Liver (tissue), 8 donors: ENCODE measurements at regions not wholly inside any gene's neighbourhood (a gene's known extent, or its start where the extent isn't known, plus 50 kb on each side); places are given as distances from the start of the nearest gene placed in this dataset.

Experiments
- DNase-seq: peaks from one replicate; pipeline ENCODE4 v3.0.0-alpha.2; 2017; ENCODE audit warnings: low spot score
- H3K27ac ChIP-seq, 2 donors: one replicate each; pipeline ENCODE4 v1.7.0; 2013; ENCODE audit warnings: inconsistent platforms in 2 of 2, low read length in 2 of 2, control low read depth in 1 of 2, low read depth in 1 of 2, mild to moderate bottlenecking in 1 of 2
- H3K27me3 ChIP-seq, 4 donors: one replicate each; pipeline versions ENCODE4 v1.6.1 to v1.7.0; 2013; ENCODE audit warnings: low read length in 3 of 4, inconsistent platforms in 1 of 4, mild to moderate bottlenecking in 1 of 4, moderate library complexity in 1 of 4; ENCODE audit not compliant: control insufficient read depth in 4 of 4, insufficient read depth in 4 of 4
- H3K36me3 ChIP-seq, 4 donors: one replicate each; pipeline versions ENCODE4 v1.6.1 to v1.7.0; 2013; ENCODE audit warnings: low read length in 3 of 4, mild to moderate bottlenecking in 3 of 4, low read depth in 1 of 4, moderate library complexity in 1 of 4; ENCODE audit not compliant: control insufficient read depth in 4 of 4, insufficient read depth in 3 of 4
- H3K4me1 ChIP-seq, 4 donors: one replicate each; pipeline versions ENCODE4 v1.6.1 to v1.7.0; 2013; ENCODE audit warnings: low read length in 3 of 4, mild to moderate bottlenecking in 3 of 4, moderate library complexity in 1 of 4; ENCODE audit not compliant: control insufficient read depth in 4 of 4, insufficient read depth in 4 of 4
- H3K4me3 ChIP-seq, 3 donors: one replicate each; pipeline versions ENCODE4 v1.6.1 to v1.7.0; 2013; ENCODE audit warnings: low read length in 3 of 3, control low read depth in 1 of 3, low read depth in 1 of 3, mild to moderate bottlenecking in 1 of 3
- H3K9ac ChIP-seq, 2 donors: one replicate each; pipeline ENCODE4 v1.7.0; 2013; ENCODE audit warnings: low read length in 2 of 2, mild to moderate bottlenecking in 2 of 2, moderate library complexity in 2 of 2, control low read depth in 1 of 2, low read depth in 1 of 2
- H3K9me3 ChIP-seq, 4 donors: one replicate each; pipeline versions ENCODE4 v1.6.1 to v1.7.0; 2013; ENCODE audit warnings: low read length in 3 of 4; ENCODE audit not compliant: control insufficient read depth in 4 of 4
- FOXA1 ChIP-seq: IDR thresholded peaks from 2 replicates; pipeline ENCODE4 v1.6.1; 2016; ENCODE audit warnings: antibody characterized with exemption
- FOXA2 ChIP-seq: IDR thresholded peaks from 2 replicates; pipeline ENCODE4 v1.6.1; 2016; ENCODE audit warnings: antibody characterized with exemption
- GABPA ChIP-seq, 2 donors: IDR thresholded peaks in 1 of 2; conservative IDR thresholded peaks in 1 of 2; 2 replicates each; pipeline ENCODE4 v1.6.1; 2016; ENCODE audit warnings: antibody characterized with exemption in 2 of 2, mild to moderate bottlenecking in 1 of 2, moderate library complexity in 1 of 2
- HNF4A ChIP-seq, 2 donors: conservative IDR thresholded peaks; 2 replicates each; pipeline ENCODE4 v1.6.1; 2016; ENCODE audit warnings: antibody characterized with exemption in 2 of 2, mild to moderate bottlenecking in 2 of 2
- JUND ChIP-seq, 2 donors: IDR thresholded peaks; 2 replicates each; pipeline ENCODE4 v1.6.1; 2016; ENCODE audit warnings: antibody characterized with exemption in 2 of 2
- NR2F2 ChIP-seq: IDR thresholded peaks from 2 replicates; pipeline ENCODE4 v1.6.1; 2016; ENCODE audit warnings: antibody characterized with exemption
- RAD21 ChIP-seq, 2 donors: IDR thresholded peaks; 2 replicates each; pipeline ENCODE4 v1.6.1; 2016; ENCODE audit warnings: antibody characterized with exemption in 2 of 2, mild to moderate bottlenecking in 2 of 2
- RXRA ChIP-seq, 2 donors: IDR thresholded peaks; 2 replicates each; pipeline ENCODE4 v1.6.1; 2017 to 2018; ENCODE audit warnings: antibody characterized with exemption in 2 of 2, mild to moderate bottlenecking in 1 of 2
- SP1 ChIP-seq: IDR thresholded peaks from 2 replicates; pipeline ENCODE4 v1.6.1; 2018; ENCODE audit warnings: antibody characterized with exemption, mild to moderate bottlenecking
- YY1 ChIP-seq: IDR thresholded peaks from 2 replicates; pipeline ENCODE4 v1.6.1; 2016; ENCODE audit warnings: antibody characterized with exemption, mild to moderate bottlenecking
- WGBS: extraction: QIAGEN DNeasy Blood & Tissue Kit; methylation state at CpG from one replicate; pipeline ENCODE4 v1.1.7; 2013; 5-methylcytosine and 5-hydroxymethylcytosine counted together
- TF ChIP-seq, protein P1 (sequence below): IDR thresholded peaks from 2 replicates; pipeline ENCODE4 v1.6.1; 2016; ENCODE audit warnings: antibody characterized with exemption
- TF ChIP-seq, protein P2 (sequence below): IDR thresholded peaks from 2 replicates; pipeline ENCODE4 v1.6.1; 2016; ENCODE audit warnings: antibody characterized with exemption
- TF ChIP-seq, protein P3 (sequence below): fragments of 150-350 bp; IDR thresholded peaks from 2 replicates; pipeline ENCODE4 v1.5.1; 2017; ENCODE audit warnings: improper control_type of control experiment, low read depth, low read length; ENCODE audit not compliant: missing input control
- TF ChIP-seq, protein P4 (sequence below): IDR thresholded peaks from 2 replicates; pipeline ENCODE4 v1.6.1; 2016; ENCODE audit warnings: antibody characterized with exemption, mild to moderate bottlenecking
- donor health status: healthy.
- donor health status: healthy.
- donor health status: healthy.
- donor health status: healthy.
- donor health status: healthy.

DNA sequence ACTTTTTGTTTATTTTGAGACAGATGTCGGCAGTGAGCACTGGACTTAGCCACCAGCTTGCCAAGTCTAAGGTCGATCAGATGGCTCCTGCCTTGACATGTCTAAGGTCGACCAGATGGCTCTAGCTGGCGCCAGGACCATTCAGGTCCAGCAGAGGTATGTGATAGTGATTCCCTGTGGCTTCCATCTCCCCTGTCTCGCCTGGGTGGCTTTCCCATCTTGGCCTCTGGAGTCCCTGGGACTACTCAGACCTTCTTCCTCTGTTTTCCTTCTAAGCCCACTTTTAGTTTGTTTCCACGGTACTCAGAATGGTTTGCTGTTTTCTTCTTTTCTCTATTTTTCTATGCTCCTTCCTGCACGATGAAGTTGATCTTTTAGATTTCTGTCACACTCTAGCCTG lies 1435.7 kb downstream of the UQCRFS1 start:
- H3K36me3 ChIP-seq, result peaks cover 0 to 6% (median 2%) of the 10 kb centered on the region in 4 donors
- no peak for DNase-seq

DNA sequence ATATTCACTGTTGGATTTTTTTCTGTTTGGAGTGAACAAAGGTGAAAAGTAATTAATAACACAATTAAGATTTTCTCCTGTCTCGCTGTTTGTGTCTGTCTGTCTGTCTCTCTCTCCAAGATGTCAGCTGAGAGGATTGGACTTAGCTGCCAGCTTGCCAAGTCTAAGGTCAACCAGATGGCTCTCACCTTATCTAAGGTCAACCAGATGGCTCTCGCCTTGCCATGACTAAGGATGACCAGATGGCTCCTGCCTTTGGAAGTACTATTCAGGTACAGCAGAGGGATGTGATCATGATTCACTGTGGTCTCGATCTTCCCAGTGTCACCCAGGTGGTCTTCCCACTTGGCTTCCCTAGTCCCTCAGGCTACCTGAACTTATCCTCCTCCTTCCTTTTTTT lies 1436.4 kb downstream of the UQCRFS1 start:
- no peak for TF ChIP-seq SP1
- TF ChIP-seq RXRA (IDR thresholded peaks at IDR 0.05), result no peak
- TF ChIP-seq NR2F2, result no peak
- no peak for TF ChIP-seq JUND (IDR thresholded peaks at IDR 0.05)
- TF ChIP-seq, protein P1, sequence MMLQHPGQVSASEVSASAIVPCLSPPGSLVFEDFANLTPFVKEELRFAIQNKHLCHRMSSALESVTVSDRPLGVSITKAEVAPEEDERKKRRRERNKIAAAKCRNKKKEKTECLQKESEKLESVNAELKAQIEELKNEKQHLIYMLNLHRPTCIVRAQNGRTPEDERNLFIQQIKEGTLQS, result no peak
- TF ChIP-seq, protein P2, sequence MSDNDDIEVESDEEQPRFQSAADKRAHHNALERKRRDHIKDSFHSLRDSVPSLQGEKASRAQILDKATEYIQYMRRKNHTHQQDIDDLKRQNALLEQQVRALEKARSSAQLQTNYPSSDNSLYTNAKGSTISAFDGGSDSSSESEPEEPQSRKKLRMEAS, result no peak
- no peak for TF ChIP-seq FOXA2
- TF ChIP-seq RAD21 (IDR thresholded peaks at IDR 0.05), result no peak
- H3K27me3 ChIP-seq, result no peaks in the 10 kb centered on the region
- DNase-seq, result no peak
- H3K9ac ChIP-seq, result no peak overlapping the region
- peaks cover 0 to 6% (median 2%) of the 10 kb centered on the region in 4 donors for H3K36me3 ChIP-seq
- 95% methylated on average over 3 of the region's 3 CpGs for WGBS
- no peak overlapping the region for H3K4me3 ChIP-seq
- peaks cover 0 to 19% (median 8%) of the 10 kb centered on the region in 4 donors for H3K9me3 ChIP-seq
- H3K4me1 ChIP-seq, result no peaks in the 10 kb centered on the region
- no peak overlapping the region for H3K27ac ChIP-seq

More for the DNA sequence above, 1435.7 kb downstream of the UQCRFS1 start:
- no peak overlapping the region for H3K9ac ChIP-seq
- H3K27me3 ChIP-seq, result no peaks in the 10 kb centered on the region
- peaks cover 0 to 17% (median 6%) of the 10 kb centered on the region in 4 donors for H3K9me3 ChIP-seq
- 93% methylated on average over 7 of the region's 7 CpGs for WGBS
- TF ChIP-seq RAD21 (IDR thresholded peaks at IDR 0.05) (no peak), JUND (IDR thresholded peaks at IDR 0.05) (no peak), RXRA (IDR thresholded peaks at IDR 0.05) (no peak), GABPA (IDR thresholded peaks at IDR 0.05 in 1 of 2, conservative IDR thresholded peaks at IDR 0.05 in 1 of 2) (no peak), HNF4A (conservative IDR thresholded peaks at IDR 0.05) (no peak), YY1 (no peak)
- TF ChIP-seq, protein P3, sequence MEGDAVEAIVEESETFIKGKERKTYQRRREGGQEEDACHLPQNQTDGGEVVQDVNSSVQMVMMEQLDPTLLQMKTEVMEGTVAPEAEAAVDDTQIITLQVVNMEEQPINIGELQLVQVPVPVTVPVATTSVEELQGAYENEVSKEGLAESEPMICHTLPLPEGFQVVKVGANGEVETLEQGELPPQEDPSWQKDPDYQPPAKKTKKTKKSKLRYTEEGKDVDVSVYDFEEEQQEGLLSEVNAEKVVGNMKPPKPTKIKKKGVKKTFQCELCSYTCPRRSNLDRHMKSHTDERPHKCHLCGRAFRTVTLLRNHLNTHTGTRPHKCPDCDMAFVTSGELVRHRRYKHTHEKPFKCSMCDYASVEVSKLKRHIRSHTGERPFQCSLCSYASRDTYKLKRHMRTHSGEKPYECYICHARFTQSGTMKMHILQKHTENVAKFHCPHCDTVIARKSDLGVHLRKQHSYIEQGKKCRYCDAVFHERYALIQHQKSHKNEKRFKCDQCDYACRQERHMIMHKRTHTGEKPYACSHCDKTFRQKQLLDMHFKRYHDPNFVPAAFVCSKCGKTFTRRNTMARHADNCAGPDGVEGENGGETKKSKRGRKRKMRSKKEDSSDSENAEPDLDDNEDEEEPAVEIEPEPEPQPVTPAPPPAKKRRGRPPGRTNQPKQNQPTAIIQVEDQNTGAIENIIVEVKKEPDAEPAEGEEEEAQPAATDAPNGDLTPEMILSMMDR, result no peak
- H3K4me3 ChIP-seq, result no peak overlapping the region
- H3K27ac ChIP-seq, result no peak overlapping the region
- no peaks in the 10 kb centered on the region for H3K4me1 ChIP-seq

DNA sequence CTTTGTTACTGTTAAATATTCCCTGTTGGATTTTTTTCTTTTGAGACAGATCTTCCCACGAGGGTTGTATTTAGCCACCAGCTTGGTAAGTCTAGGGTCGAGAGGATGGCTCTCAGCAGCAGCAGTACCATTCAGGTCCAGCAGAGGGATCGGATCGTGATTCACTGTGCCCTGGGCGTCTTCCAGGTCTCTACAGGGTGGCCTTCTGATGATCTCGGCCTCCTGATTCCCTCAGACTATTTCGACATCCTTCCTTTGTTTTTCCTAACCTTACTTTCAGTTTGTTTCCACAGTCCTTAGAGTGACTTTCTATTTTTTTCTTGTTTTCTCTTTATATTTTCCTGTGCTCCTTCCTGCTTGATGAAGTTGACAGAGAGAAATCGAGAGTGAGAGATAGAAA lies 1436.9 kb downstream of the UQCRFS1 start:
- DNase-seq, result no peak

More for the DNA sequence above, 1436.9 kb downstream of the UQCRFS1 start:
- Histone ChIP-seq H3K27ac (no peak overlapping the region), H3K4me3 (no peak overlapping the region), H3K9me3 (peaks cover 2 to 19% (median 9%) of the 10 kb centered on the region in 4 donors), H3K27me3 (no peaks in the 10 kb centered on the region), H3K36me3 (peaks cover 0 to 6% (median 2%) of the 10 kb centered on the region in 4 donors), H3K4me1 (no peaks in the 10 kb centered on the region), H3K9ac (no peak overlapping the region)
- TF ChIP-seq, protein P4, sequence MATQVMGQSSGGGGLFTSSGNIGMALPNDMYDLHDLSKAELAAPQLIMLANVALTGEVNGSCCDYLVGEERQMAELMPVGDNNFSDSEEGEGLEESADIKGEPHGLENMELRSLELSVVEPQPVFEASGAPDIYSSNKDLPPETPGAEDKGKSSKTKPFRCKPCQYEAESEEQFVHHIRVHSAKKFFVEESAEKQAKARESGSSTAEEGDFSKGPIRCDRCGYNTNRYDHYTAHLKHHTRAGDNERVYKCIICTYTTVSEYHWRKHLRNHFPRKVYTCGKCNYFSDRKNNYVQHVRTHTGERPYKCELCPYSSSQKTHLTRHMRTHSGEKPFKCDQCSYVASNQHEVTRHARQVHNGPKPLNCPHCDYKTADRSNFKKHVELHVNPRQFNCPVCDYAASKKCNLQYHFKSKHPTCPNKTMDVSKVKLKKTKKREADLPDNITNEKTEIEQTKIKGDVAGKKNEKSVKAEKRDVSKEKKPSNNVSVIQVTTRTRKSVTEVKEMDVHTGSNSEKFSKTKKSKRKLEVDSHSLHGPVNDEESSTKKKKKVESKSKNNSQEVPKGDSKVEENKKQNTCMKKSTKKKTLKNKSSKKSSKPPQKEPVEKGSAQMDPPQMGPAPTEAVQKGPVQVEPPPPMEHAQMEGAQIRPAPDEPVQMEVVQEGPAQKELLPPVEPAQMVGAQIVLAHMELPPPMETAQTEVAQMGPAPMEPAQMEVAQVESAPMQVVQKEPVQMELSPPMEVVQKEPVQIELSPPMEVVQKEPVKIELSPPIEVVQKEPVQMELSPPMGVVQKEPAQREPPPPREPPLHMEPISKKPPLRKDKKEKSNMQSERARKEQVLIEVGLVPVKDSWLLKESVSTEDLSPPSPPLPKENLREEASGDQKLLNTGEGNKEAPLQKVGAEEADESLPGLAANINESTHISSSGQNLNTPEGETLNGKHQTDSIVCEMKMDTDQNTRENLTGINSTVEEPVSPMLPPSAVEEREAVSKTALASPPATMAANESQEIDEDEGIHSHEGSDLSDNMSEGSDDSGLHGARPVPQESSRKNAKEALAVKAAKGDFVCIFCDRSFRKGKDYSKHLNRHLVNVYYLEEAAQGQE, result no peak
- TF ChIP-seq FOXA1 (no peak), RXRA (IDR thresholded peaks at IDR 0.05) (no peak), JUND (IDR thresholded peaks at IDR 0.05) (no peak), RAD21 (IDR thresholded peaks at IDR 0.05) (no peak), YY1 (no peak), GABPA (IDR thresholded peaks at IDR 0.05 in 1 of 2, conservative IDR thresholded peaks at IDR 0.05 in 1 of 2) (no peak)
- TF ChIP-seq, protein P3, result peak; percentile 18
- 88% methylated on average over 8 of the region's 8 CpGs for WGBS
